ENCODE measurements at regions not wholly inside any gene's neighbourhood (a gene's known extent, or its start where the extent isn't known, plus 50 kb on each side); places are given as distances from the start of the nearest gene placed in this dataset.

DNA sequence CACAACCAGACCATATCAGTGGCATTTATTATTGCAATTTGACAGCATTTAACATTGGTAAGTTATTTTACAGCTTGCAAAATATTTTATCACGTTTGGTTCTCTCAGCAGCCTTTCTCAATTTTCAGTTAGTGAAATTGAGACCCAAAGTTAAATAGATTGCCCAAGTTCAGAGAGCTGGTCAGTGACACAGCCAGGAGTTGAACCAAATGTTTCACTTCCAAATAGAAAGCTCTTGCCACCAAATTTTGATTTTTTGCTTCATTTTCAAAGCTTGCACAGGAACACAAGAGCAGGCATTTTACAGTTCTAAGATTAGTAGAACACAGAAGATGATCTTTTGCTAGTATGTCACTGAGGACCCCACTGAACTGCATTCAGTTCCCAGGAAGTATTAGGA, 271.5 kb upstream of the C9orf72 start:
- TF ChIP-seq RCOR1 (IDR thresholded peaks at IDR 0.05; ENCODE audit: insufficient replicate concordance, low read length) (no peak), RAD21 (IDR thresholded peaks at IDR 0.05; ENCODE audit: low read length) (no peak), RFX5 (IDR thresholded peaks at IDR 0.05; ENCODE audit: low read depth, low read length) (no peak), USF2 (IDR thresholded peaks at IDR 0.05; ENCODE audit: low read depth, low read length) (no peak), MAZ (IDR thresholded peaks at IDR 0.05; ENCODE audit: borderline replicate concordance, low read depth, low read length) (no peak), ELK1 (IDR thresholded peaks at IDR 0.05; ENCODE audit: borderline replicate concordance, low read depth, low read length) (no peak), BHLHE40 (IDR thresholded peaks at IDR 0.05; ENCODE audit: low read depth, low read length) (no peak), NFE2L2 (IDR thresholded peaks at IDR 0.05; ENCODE audit: low read depth, low read length) (no peak), SMC3 (IDR thresholded peaks at IDR 0.05; ENCODE audit: low read depth, low read length) (no peak), MXI1 (IDR thresholded peaks at IDR 0.05; ENCODE audit: borderline replicate concordance, low read depth, low read length) (no peak), CHD1 (IDR thresholded peaks at IDR 0.05; ENCODE audit: low read depth, low read length) (no peak)
- TF ChIP-seq, protein P1, sequence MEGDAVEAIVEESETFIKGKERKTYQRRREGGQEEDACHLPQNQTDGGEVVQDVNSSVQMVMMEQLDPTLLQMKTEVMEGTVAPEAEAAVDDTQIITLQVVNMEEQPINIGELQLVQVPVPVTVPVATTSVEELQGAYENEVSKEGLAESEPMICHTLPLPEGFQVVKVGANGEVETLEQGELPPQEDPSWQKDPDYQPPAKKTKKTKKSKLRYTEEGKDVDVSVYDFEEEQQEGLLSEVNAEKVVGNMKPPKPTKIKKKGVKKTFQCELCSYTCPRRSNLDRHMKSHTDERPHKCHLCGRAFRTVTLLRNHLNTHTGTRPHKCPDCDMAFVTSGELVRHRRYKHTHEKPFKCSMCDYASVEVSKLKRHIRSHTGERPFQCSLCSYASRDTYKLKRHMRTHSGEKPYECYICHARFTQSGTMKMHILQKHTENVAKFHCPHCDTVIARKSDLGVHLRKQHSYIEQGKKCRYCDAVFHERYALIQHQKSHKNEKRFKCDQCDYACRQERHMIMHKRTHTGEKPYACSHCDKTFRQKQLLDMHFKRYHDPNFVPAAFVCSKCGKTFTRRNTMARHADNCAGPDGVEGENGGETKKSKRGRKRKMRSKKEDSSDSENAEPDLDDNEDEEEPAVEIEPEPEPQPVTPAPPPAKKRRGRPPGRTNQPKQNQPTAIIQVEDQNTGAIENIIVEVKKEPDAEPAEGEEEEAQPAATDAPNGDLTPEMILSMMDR (conservative IDR thresholded peaks at IDR 0.05; ENCODE audit: low read depth, low read length) = no peak
- H2AK9ac ChIP-seq (replicated peaks; ENCODE audit: low read depth, low read length, poor library complexity) = no peak overlapping the region
- H2AFZ ChIP-seq (replicated peaks; ENCODE audit: low read length, poor library complexity) = no peak overlapping the region
- in situ Hi-C loops (cut with MboI; ENCODE audit: low sequenced_read_pairs) (no loop called here), intact Hi-C loops (cut with micrococcal nuclease) (no loop called here), dilution Hi-C loops (cut with HindIII; ENCODE audit: low sequenced_read_pairs, unreplicated experiment) (no loop called here)
- no peak overlapping the region for H2AK5ac ChIP-seq (ENCODE audit: low read depth, low read length)
- H3K79me1 ChIP-seq (ENCODE audit: low read depth in 1 of 2, low read length in 2 of 2) = no peaks in the 10 kb centered on the region
- ChIA-PET CTCF (no interaction called here), POLR2A (ENCODE audit: unreplicated experiment) (no interaction called here)
- no TSS peak for BruUV-seq (replicated peaks)
- no peak overlapping the region for H4K91ac ChIP-seq (ENCODE audit: insufficient read depth, low read depth, low read length)
- H3K14ac ChIP-seq (replicated peaks; ENCODE audit: low read depth, low read length) = no peak overlapping the region
- DNase-seq = no peak
- no peak overlapping the region for H4K5ac ChIP-seq (ENCODE audit: low read depth, low read length)
- H3K4ac ChIP-seq (ENCODE audit: low read depth, low read length) = no peak overlapping the region
- H3K9ac ChIP-seq (ENCODE audit: low read depth, low read length) = no peak overlapping the region
- ATAC-seq (ENCODE audit: low read depth) = no peak
- no peaks in the 10 kb centered on the region for H3K9me3 ChIP-seq (ENCODE audit: control insufficient read depth, insufficient read depth, low read length)
- no peaks in the 10 kb centered on the region for H3K36me3 ChIP-seq (ENCODE audit: control insufficient read depth, insufficient read depth, low read length)
- H3K9me1 ChIP-seq (ENCODE audit: insufficient read depth, low read length) = no peaks in the 10 kb centered on the region
- H4K20me1 ChIP-seq (ENCODE audit: insufficient read depth, low read length) = no peaks in the 10 kb centered on the region
- no peaks in the 10 kb centered on the region for H3K4me1 ChIP-seq (ENCODE audit: control insufficient read depth, insufficient read depth, low read length)
- no CpG with 5 or more reads among the region's 1 CpG for WGBS, 2 experiments (ENCODE audit: extremely low coverage in 2 of 2, insufficient read length in 1 of 2)
- no peak overlapping the region for H4K8ac ChIP-seq (ENCODE audit: low read depth in 2 of 2, low read length in 2 of 2)
- no peak overlapping the region for H3K23ac ChIP-seq (ENCODE audit: low read depth, low read length)
- H3K18ac ChIP-seq (ENCODE audit: low read depth, low read length) = no peak overlapping the region
- no peak overlapping the region for H3K27ac ChIP-seq (ENCODE audit: insufficient read depth, low read length)
- H2BK15ac ChIP-seq (ENCODE audit: low read depth, low read length) = no peak overlapping the region
- H2BK120ac ChIP-seq (ENCODE audit: low read depth, low read length) = no peak overlapping the region
- no peak overlapping the region for H3K4me2 ChIP-seq (ENCODE audit: low read depth, low read length)
- H3K27me3 ChIP-seq (ENCODE audit: control insufficient read depth, insufficient read depth, low read length) = no peaks in the 10 kb centered on the region
- no peak overlapping the region for H2BK5ac ChIP-seq (ENCODE audit: low read depth, low read length, poor library complexity, severe bottlenecking)
- H2BK20ac ChIP-seq (ENCODE audit: low read depth, low read length) = no peak overlapping the region
- no peak overlapping the region for H3K56ac ChIP-seq (ENCODE audit: extremely low read depth, insufficient read depth, low read length)
- no peak overlapping the region for H3K4me3 ChIP-seq (ENCODE audit: insufficient read depth, low read depth, low read length)
